GM23248 (cell line): ENCODE measurements at regions not wholly inside any gene's neighbourhood (a gene's known extent, or its start where the extent isn't known, plus 50 kb on each side); places are given as distances from the start of the nearest gene placed in this dataset.

Source experiments
- DNase-seq: peaks from one replicate; pipeline ENCODE4 v3.0.0-alpha.2; 2015
- H2AFZ ChIP-seq: fragments of 200-600 bp; sonication (generic); 2 replicates; pipeline ENCODE4 v1.6.1; 2016; ENCODE audit warnings: antibody characterized with exemption
- H3F3A ChIP-seq: fragments of 200-600 bp; sonication (generic); 2 replicates; pipeline ENCODE4 v1.6.1; 2016; ENCODE audit warnings: mild to moderate bottlenecking, antibody characterized with exemption, mixed run types; ENCODE audit not compliant: insufficient read depth
- H3K27ac ChIP-seq: fragments of 200-600 bp; sonication (generic); 2 replicates; pipeline ENCODE4 v1.5.1; 2016; ENCODE audit warnings: mild to moderate bottlenecking
- H3K27me3 ChIP-seq: fragments of 200-600 bp; sonication (generic); replicated peaks from 2 replicates; pipeline ENCODE4 v1.6.1; 2016; ENCODE audit warnings: mild to moderate bottlenecking; ENCODE audit not compliant: insufficient read depth
- H3K36me3 ChIP-seq: fragments of 200-600 bp; sonication (generic); 2 replicates; pipeline ENCODE4 v1.6.1; 2016; ENCODE audit warnings: low read depth, mild to moderate bottlenecking
- H3K4me1 ChIP-seq: fragments of 200-600 bp; sonication (generic); 2 replicates; pipeline ENCODE4 v1.6.1; 2016; ENCODE audit warnings: mild to moderate bottlenecking; ENCODE audit not compliant: insufficient read depth
- H3K4me2 ChIP-seq: fragments of 200-600 bp; sonication (generic); one replicate; pipeline ENCODE4 v1.6.1; 2016; ENCODE audit warnings: mild to moderate bottlenecking; ENCODE audit not compliant: unreplicated experiment
- H3K4me3 ChIP-seq: fragments of 200-600 bp; sonication (generic); 2 replicates; pipeline ENCODE4 v1.5.1; 2016; ENCODE audit warnings: mild to moderate bottlenecking
- H3K79me2 ChIP-seq: fragments of 200-600 bp; sonication (generic); 2 replicates; pipeline ENCODE4 v1.6.1; 2016; ENCODE audit warnings: mild to moderate bottlenecking; ENCODE audit not compliant: insufficient read depth
- H3K9ac ChIP-seq: fragments of 200-600 bp; sonication (generic); 2 replicates; pipeline ENCODE4 v1.6.1; 2016; ENCODE audit warnings: mild to moderate bottlenecking
- H3K9me2 ChIP-seq: fragments of 200-600 bp; sonication (generic); 2 replicates; pipeline ENCODE4 v1.6.1; 2016; ENCODE audit warnings: mixed run types, mild to moderate bottlenecking, moderate library complexity; ENCODE audit not compliant: insufficient read depth
- H3K9me3 ChIP-seq: fragments of 200-600 bp; sonication (generic); one replicate; pipeline ENCODE4 v1.6.1; 2017; ENCODE audit warnings: low read depth
- H4K20me1 ChIP-seq: fragments of 200-600 bp; sonication (generic); 2 replicates; pipeline ENCODE4 v1.6.0; 2016; ENCODE audit not compliant: insufficient read depth
- EZH2 ChIP-seq: fragments of 200-600 bp; sonication (generic); IDR thresholded peaks from 2 replicates; pipeline ENCODE4 v1.6.1; 2018; ENCODE audit warnings: antibody characterized with exemption, mild to moderate bottlenecking; ENCODE audit not compliant: insufficient read depth, poor library complexity, severe bottlenecking
- EZH2phosphoT487 ChIP-seq: fragments of 200-600 bp; sonication (generic); IDR thresholded peaks from 2 replicates; pipeline ENCODE4 v1.6.1; 2018; ENCODE audit warnings: antibody characterized with exemption, moderate library complexity, mild to moderate bottlenecking, low read depth; ENCODE audit not compliant: insufficient read depth
- WGBS, 2 experiments: methylation state at CpG; one replicate each; pipeline ENCODE4 v1.1.6; 2015 to 2017; ENCODE audit warnings: low lambda C conversion rate in 2 of 2, low coverage in 1 of 2; ENCODE audit errors: missing lambda C conversion rate in 2 of 2; 5-methylcytosine and 5-hydroxymethylcytosine counted together
- in situ Hi-C: fragments of 300-500 bp; cut with MboI; formaldehyde crosslinking; loops from 2 replicates; pipeline ENCODE4 v1.15.0; 2020

- H3K79me2 ChIP-seq = no peaks in the 10 kb centered on the region
- in situ Hi-C loops = no loop called here
Measured at GRCh38 chr12:42663621-42664020, 74.1 kb upstream of the PRICKLE1 start.

DNA sequence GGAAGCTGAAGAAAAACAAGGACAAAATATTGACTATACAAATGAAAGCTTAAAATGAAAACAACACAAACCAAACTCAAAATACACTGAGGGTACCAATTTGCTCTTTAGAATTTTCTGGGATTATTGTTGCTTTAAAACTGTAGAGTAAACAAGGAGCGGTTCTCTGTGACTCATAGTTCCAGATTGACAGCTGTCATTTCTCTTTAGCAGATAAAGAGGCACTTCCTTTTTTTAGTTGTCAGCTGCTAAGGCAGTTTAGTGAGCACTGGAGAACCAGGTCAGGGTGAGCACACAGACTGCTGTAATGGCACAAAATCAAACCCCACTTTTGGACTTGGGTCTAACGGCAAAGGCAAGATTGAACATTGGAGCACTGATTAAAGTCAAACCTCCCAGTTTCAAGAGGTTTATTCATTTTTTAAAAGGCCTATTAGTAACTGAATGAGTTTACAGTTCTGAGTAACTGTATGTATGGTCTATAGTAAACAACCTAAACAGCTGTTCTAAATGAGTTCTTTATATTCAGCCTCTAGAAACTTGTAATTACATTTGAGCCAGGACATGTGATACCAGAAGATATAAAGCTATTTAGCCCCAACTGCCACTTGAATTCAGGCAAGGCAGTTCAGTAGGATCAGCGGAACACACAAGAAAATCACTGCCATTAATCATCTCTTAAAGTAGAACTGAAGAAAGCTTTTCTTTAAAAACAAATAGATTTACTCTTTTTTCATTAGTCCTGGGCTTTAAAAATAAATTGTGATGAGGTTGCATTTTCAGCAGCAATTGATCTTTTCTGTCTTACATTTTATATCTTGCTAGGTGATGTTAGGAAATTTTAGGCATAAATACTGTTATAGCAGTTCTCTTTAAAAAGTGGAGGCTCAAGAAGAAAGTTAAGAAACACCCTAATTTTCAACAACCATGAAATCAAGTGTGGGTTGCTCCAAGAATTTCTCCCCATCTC, 71.7 kb upstream of the PRICKLE1 start:
- DNase-seq = no peak
- Histone ChIP-seq H3K9me2 (no peaks in the 10 kb centered on the region), H3K27ac (no peak overlapping the region), H3K4me2 (no peak overlapping the region), H2AFZ (no peak overlapping the region), H3K9ac (no peak overlapping the region), H4K20me1 (no peaks in the 10 kb centered on the region), H3K4me3 (no peak overlapping the region), H3K9me3 (no peaks in the 10 kb centered on the region), H3F3A (no peaks in the 10 kb centered on the region), H3K36me3 (no peaks in the 10 kb centered on the region), H3K27me3 (no peaks in the 10 kb centered on the region), H3K4me1 (no peaks in the 10 kb centered on the region), H3K79me2 (no peaks in the 10 kb centered on the region)
- in situ Hi-C loops = no loop called here
- WGBS, 2 experiments = 38 to 40% methylated on average over 3 of the region's 3 CpGs
- TF ChIP-seq EZH2 = no peak

More at GRCh38 chr12:42663621-42664020, 74.1 kb upstream of the PRICKLE1 start:
- Histone ChIP-seq H3K4me1 (no peaks in the 10 kb centered on the region), H3K9me2 (no peaks in the 10 kb centered on the region), H4K20me1 (no peaks in the 10 kb centered on the region), H3K4me3 (no peak overlapping the region), H3K9me3 (no peaks in the 10 kb centered on the region), H3K4me2 (no peak overlapping the region), H2AFZ (no peak overlapping the region), H3F3A (no peaks in the 10 kb centered on the region), H3K9ac (no peak overlapping the region), H3K36me3 (no peaks in the 10 kb centered on the region), H3K27ac (no peak overlapping the region), H3K27me3 (no peaks in the 10 kb centered on the region)
- WGBS, 2 experiments = 44% methylated on average over 3 of the region's 3 CpGs
- TF ChIP-seq EZH2phosphoT487 (no peak), EZH2 (no peak)
- no peak for DNase-seq

DNA sequence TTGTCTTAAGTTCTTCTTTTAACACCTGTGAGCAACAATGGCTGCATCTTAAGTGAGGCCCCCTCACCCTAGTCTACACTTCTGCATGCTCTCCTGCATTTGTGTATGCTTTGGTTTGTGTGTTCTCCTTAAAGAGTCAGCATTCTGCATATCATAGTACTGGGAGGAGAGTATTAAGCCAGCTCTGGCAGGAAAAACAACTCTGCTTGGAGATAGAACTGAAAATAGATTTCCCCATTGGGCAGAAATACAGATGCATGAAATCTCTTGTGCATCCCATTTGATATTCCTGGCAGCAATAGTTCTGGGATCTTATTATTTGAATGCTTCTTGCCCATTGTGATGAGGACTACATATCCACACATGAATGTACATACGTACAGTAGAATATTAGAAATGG, 70.6 kb upstream of the PRICKLE1 start:
- no peak for DNase-seq
- TF ChIP-seq EZH2phosphoT487 = no peak
- no peak for TF ChIP-seq EZH2
- Histone ChIP-seq H3K9me2 (no peaks in the 10 kb centered on the region), H2AFZ (no peak overlapping the region), H3K4me3 (no peak overlapping the region), H3K9ac (no peak overlapping the region), H3F3A (no peaks in the 10 kb centered on the region), H3K79me2 (no peaks in the 10 kb centered on the region), H3K4me1 (no peaks in the 10 kb centered on the region), H3K4me2 (no peak overlapping the region), H3K27me3 (no peaks in the 10 kb centered on the region), H3K27ac (no peak overlapping the region), H3K36me3 (no peaks in the 10 kb centered on the region), H4K20me1 (no peaks in the 10 kb centered on the region), H3K9me3 (no peaks in the 10 kb centered on the region)
- in situ Hi-C loops = no loop called here
- WGBS, 2 experiments = 59 to 62% methylated on average over 1 of the region's 1 CpG

- WGBS, 2 experiments = 63 to 76% methylated on average over 5 of the region's 5 CpGs
- Histone ChIP-seq H3K9me2 (no peaks in the 10 kb centered on the region), H3K79me2 (no peaks in the 10 kb centered on the region), H3K4me2 (no peak overlapping the region), H3K27ac (no peak overlapping the region), H4K20me1 (no peaks in the 10 kb centered on the region), H3K9me3 (no peaks in the 10 kb centered on the region), H3K4me1 (no peaks in the 10 kb centered on the region), H3K36me3 (no peaks in the 10 kb centered on the region), H2AFZ (no peak overlapping the region), H3F3A (no peaks in the 10 kb centered on the region), H3K4me3 (no peak overlapping the region), H3K9ac (no peak overlapping the region), H3K27me3 (peaks cover 9% of the 10 kb centered on the region; the same call in 1 of the 2 replicates)
- TF ChIP-seq EZH2 (no peak), EZH2phosphoT487 (no peak)
- in situ Hi-C loops = no loop called here
- no peak for DNase-seq
Measured at GRCh38 chr12:42652048-42652447, 62.5 kb upstream of the PRICKLE1 start.
